ENCODE measurements at regions not wholly inside any gene's neighbourhood (a gene's known extent, or its start where the extent isn't known, plus 50 kb on each side); places are given as distances from the start of the nearest gene placed in this dataset.
"Not testable (repeated sequence)": the region's sequence is repeated elsewhere in the genome, so short reads cannot be mapped to it uniquely, and the experiment has no call there.

GRCh38 chr6:14598017-14598864 is 480.7 kb downstream of the CD83 start:
- H3K9me3 ChIP-seq (ENCODE audit: control insufficient read depth, low read length, poor library complexity, severe bottlenecking): no peaks in the 10 kb centered on the region
- Mint-ChIP-seq H3K36me3 (ENCODE audit: low read depth) (peaks cover 2% of the 10 kb centered on the region), H3K4me1 (peaks cover 3% of the 10 kb centered on the region), H3K27me3 (no peaks in the 10 kb centered on the region), H3K27ac (no peak overlapping the region), H3K4me3 (no peak overlapping the region)
- no peak for ATAC-seq
- DNase-seq: no peak

- not testable (repeated sequence) for H3K36me3 Mint-ChIP-seq (ENCODE audit: low read depth); H3K9me3 ChIP-seq (ENCODE audit: control insufficient read depth, low read length, poor library complexity, severe bottlenecking); H3K4me1 Mint-ChIP-seq; H3K27me3 Mint-ChIP-seq; H3K27ac Mint-ChIP-seq; ATAC-seq; DNase-seq; H3K4me3 Mint-ChIP-seq
These were observed 482.7 kb downstream of the CD83 start for GRCh38 chr6:14600306-14600705.

GRCh38 chr6:14601490-14601889 is 483.9 kb downstream of the CD83 start:
- no peak for ATAC-seq
- H3K4me3 Mint-ChIP-seq: no peak overlapping the region
- no peaks in the 10 kb centered on the region for H3K9me3 ChIP-seq (ENCODE audit: control insufficient read depth, low read length, poor library complexity, severe bottlenecking)
- H3K27ac Mint-ChIP-seq: no peak overlapping the region
- H3K27me3 Mint-ChIP-seq: peaks cover 7% of the 10 kb centered on the region
- H3K36me3 Mint-ChIP-seq (ENCODE audit: low read depth): peaks cover 2% of the 10 kb centered on the region
- peaks cover 6% of the 10 kb centered on the region for H3K4me1 Mint-ChIP-seq
- DNase-seq: no peak

- no peak for ATAC-seq
- no peak overlapping the region for H3K27ac Mint-ChIP-seq
- no peak overlapping the region for H3K4me3 Mint-ChIP-seq
- DNase-seq: no peak
- peaks cover 7% of the 10 kb centered on the region for H3K27me3 Mint-ChIP-seq
- H3K9me3 ChIP-seq (ENCODE audit: control insufficient read depth, low read length, poor library complexity, severe bottlenecking): no peaks in the 10 kb centered on the region
- H3K36me3 Mint-ChIP-seq (ENCODE audit: low read depth): no peaks in the 10 kb centered on the region
- H3K4me1 Mint-ChIP-seq: peaks cover 2% of the 10 kb centered on the region
These were observed 488.8 kb downstream of the CD83 start for GRCh38 chr6:14606353-14606752.

- Mint-ChIP-seq H3K27me3 (peaks cover 4% of the 10 kb centered on the region), H3K4me3 (no peak overlapping the region), H3K27ac (no peak overlapping the region), H3K4me1 (peaks cover 4% of the 10 kb centered on the region), H3K36me3 (ENCODE audit: low read depth) (no peaks in the 10 kb centered on the region)
- no peaks in the 10 kb centered on the region for H3K9me3 ChIP-seq (ENCODE audit: control insufficient read depth, low read length, poor library complexity, severe bottlenecking)
- ATAC-seq: no peak
- no peak for DNase-seq
These were observed 492.6 kb downstream of the CD83 start for GRCh38 chr6:14610141-14610540.

- no peaks in the 10 kb centered on the region for H3K27me3 Mint-ChIP-seq
- H3K27ac Mint-ChIP-seq: no peak overlapping the region
- DNase-seq: no peak
- peaks cover 3% of the 10 kb centered on the region for H3K4me1 Mint-ChIP-seq
- peaks cover 4% of the 10 kb centered on the region for H3K36me3 Mint-ChIP-seq (ENCODE audit: low read depth)
- no peak for ATAC-seq
- no peaks in the 10 kb centered on the region for H3K9me3 ChIP-seq (ENCODE audit: control insufficient read depth, low read length, poor library complexity, severe bottlenecking)
- no peak overlapping the region for H3K4me3 Mint-ChIP-seq
These were observed 494.7 kb downstream of the CD83 start for GRCh38 chr6:14612016-14612980.

GRCh38 chr6:14614631-14615030 is 497.1 kb downstream of the CD83 start:
- DNase-seq: no peak
- Mint-ChIP-seq H3K4me3 (no peak overlapping the region), H3K27me3 (no peaks in the 10 kb centered on the region), H3K36me3 (ENCODE audit: low read depth) (peaks cover 4% of the 10 kb centered on the region), H3K27ac (no peak overlapping the region), H3K4me1 (peaks cover 3% of the 10 kb centered on the region)
- no peaks in the 10 kb centered on the region for H3K9me3 ChIP-seq (ENCODE audit: control insufficient read depth, low read length, poor library complexity, severe bottlenecking)
- no peak for ATAC-seq

GRCh38 chr6:14616656-14617055 is 499.1 kb downstream of the CD83 start:
- H3K27me3 Mint-ChIP-seq: peaks cover 3% of the 10 kb centered on the region
- ATAC-seq (no peak), DNase-seq (no peak)
- H3K4me3 Mint-ChIP-seq: no peak overlapping the region
- H3K27ac Mint-ChIP-seq: no peak overlapping the region
- H3K36me3 Mint-ChIP-seq (ENCODE audit: low read depth): peaks cover 4% of the 10 kb centered on the region
- peaks cover 8% of the 10 kb centered on the region for H3K4me1 Mint-ChIP-seq
- H3K9me3 ChIP-seq (ENCODE audit: control insufficient read depth, low read length, poor library complexity, severe bottlenecking): no peaks in the 10 kb centered on the region

- DNase-seq: no peak
- H3K36me3 Mint-ChIP-seq (ENCODE audit: low read depth): peaks cover 4% of the 10 kb centered on the region
- ATAC-seq: no peak
- H3K27me3 Mint-ChIP-seq: peaks cover 8% of the 10 kb centered on the region
- no peak overlapping the region for H3K4me3 Mint-ChIP-seq
- no peak overlapping the region for H3K27ac Mint-ChIP-seq
- peaks cover 12% of the 10 kb centered on the region for H3K4me1 Mint-ChIP-seq
- no peaks in the 10 kb centered on the region for H3K9me3 ChIP-seq (ENCODE audit: control insufficient read depth, low read length, poor library complexity, severe bottlenecking)
These were observed 501.3 kb downstream of the CD83 start for GRCh38 chr6:14618759-14619418.

GRCh38 chr6:14619419-14619781 is 501.8 kb downstream of the CD83 start:
- peaks cover 15% of the 10 kb centered on the region for H3K4me1 Mint-ChIP-seq
- no peaks in the 10 kb centered on the region for H3K9me3 ChIP-seq (ENCODE audit: control insufficient read depth, low read length, poor library complexity, severe bottlenecking)
- peaks cover 8% of the 10 kb centered on the region for H3K27me3 Mint-ChIP-seq
- ATAC-seq (no peak), DNase-seq (no peak)
- no peak overlapping the region for H3K27ac Mint-ChIP-seq
- peaks cover 4% of the 10 kb centered on the region for H3K36me3 Mint-ChIP-seq (ENCODE audit: low read depth)
- H3K4me3 Mint-ChIP-seq: no peak overlapping the region

- ATAC-seq (no peak), DNase-seq (no peak)
- no peaks in the 10 kb centered on the region for H3K36me3 Mint-ChIP-seq (ENCODE audit: low read depth)
- no peak overlapping the region for H3K4me3 Mint-ChIP-seq
- H3K27ac Mint-ChIP-seq: no peak overlapping the region
- H3K9me3 ChIP-seq (ENCODE audit: control insufficient read depth, low read length, poor library complexity, severe bottlenecking): no peaks in the 10 kb centered on the region
- peaks cover 8% of the 10 kb centered on the region for H3K27me3 Mint-ChIP-seq
- H3K4me1 Mint-ChIP-seq: peaks cover 18% of the 10 kb centered on the region
These were observed 502.9 kb downstream of the CD83 start for GRCh38 chr6:14620522-14620921.

GRCh38 chr6:14621518-14621917 is 503.9 kb downstream of the CD83 start:
- Mint-ChIP-seq H3K36me3 (ENCODE audit: low read depth) (no peaks in the 10 kb centered on the region), H3K4me3 (no peak overlapping the region), H3K4me1 (peaks cover 19% of the 10 kb centered on the region), H3K27ac (peak overlapping the region; percentile 6), H3K27me3 (peaks cover 8% of the 10 kb centered on the region)
- H3K9me3 ChIP-seq (ENCODE audit: control insufficient read depth, low read length, poor library complexity, severe bottlenecking): no peaks in the 10 kb centered on the region
- ATAC-seq: no peak
- no peak for DNase-seq

GRCh38 chr6:14622085-14622484 is 504.5 kb downstream of the CD83 start:
- H3K27ac Mint-ChIP-seq: peak overlapping the region; percentile 6
- ATAC-seq (no peak), DNase-seq (no peak)
- no peak overlapping the region for H3K4me3 Mint-ChIP-seq
- H3K4me1 Mint-ChIP-seq: peaks cover 21% of the 10 kb centered on the region
- no peaks in the 10 kb centered on the region for H3K9me3 ChIP-seq (ENCODE audit: control insufficient read depth, low read length, poor library complexity, severe bottlenecking)
- no peaks in the 10 kb centered on the region for H3K36me3 Mint-ChIP-seq (ENCODE audit: low read depth)
- H3K27me3 Mint-ChIP-seq: peaks cover 8% of the 10 kb centered on the region
